GM19452 (cell line): ENCODE measurements at regions not wholly inside any gene's neighbourhood (a gene's known extent, or its start where the extent isn't known, plus 50 kb on each side); places are given as distances from the start of the nearest gene placed in this dataset.
"Not testable (repeated sequence)": the region's sequence is repeated elsewhere in the genome, so short reads cannot be mapped to it uniquely, and the experiment has no call there.

Experiments
- ATAC-seq: cut with Tn5 transposase; IDR thresholded peaks from one replicate; pipeline ENCODE4 v1.9.1; 2021; ENCODE audit not compliant: unreplicated experiment

DNA sequence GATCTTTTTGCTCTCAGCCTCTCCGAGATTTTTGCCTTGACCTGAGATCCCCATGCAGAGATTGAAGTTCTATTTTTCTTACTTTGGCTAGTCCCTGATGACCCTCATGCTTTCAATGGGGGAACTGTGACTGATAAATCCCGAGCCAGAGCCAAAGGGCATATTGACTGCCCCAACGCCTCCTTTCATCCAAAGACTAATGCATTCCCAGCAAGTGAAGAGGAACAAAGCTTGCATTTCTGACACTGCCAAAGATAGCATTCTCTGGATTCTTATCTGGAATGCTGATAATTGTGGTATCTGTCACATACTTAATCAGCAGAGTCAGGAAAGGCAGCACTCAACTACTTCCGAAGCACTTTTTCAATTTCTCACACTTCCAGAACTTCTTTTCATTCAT is 152.3 kb upstream of the EGLN3 start:
- no peak for ATAC-seq

GRCh38 chr14:34099635-34100034 is 148.8 kb upstream of the EGLN3 start:
- no peak for ATAC-seq

GRCh38 chr14:34098985-34099349 is 148.1 kb upstream of the EGLN3 start:
- ATAC-seq: no peak

DNA sequence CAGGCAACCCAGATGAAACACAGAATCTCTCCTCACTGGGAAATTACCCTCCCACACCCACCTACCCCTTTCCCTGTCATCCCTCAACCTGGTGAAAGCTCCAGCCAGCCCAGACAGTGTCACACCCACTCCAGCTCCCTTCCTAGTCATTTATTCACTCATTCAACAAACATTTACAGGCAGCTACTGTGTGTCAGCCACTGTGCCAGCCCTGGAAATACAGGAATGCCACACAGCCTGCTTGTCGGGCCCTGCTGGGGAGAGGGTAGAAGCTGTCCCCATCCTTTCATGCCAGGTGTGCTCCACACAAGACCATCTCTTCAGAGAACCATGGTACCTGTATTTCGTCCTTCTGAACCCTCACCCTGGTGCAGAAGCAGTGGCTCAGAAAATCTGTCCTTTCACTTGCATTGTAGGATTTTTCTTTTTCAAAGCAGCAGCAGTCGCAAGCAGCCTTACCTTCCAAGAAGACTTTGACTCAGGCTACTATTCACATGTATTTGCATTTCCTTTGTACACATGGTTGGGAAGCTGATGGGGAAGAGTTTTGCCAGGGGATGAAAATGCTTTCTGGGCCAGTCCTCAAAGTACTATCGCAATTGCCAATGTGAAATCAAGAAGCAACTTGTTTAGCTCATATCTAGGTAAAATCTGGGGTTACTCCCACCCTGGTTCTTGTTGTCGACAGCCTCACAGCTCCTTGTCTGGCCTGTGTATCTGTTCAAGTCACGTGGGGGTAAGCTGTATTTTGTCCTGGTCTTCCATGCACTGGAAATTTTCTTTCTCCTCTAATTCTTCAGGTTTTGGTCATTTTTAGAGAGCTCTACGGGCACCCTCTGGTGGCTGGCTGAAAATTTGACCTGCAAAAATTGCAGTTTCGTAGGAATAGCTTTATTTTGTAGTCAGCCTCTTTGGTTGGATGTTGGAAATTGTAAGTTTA is 147.4 kb upstream of the EGLN3 start:
- no peak for ATAC-seq

- no peak for ATAC-seq
Measured at GRCh38 chr14:34097644-34098043, 146.8 kb upstream of the EGLN3 start.

GRCh38 chr14:34094384-34094783 is 143.5 kb upstream of the EGLN3 start:
- no peak for ATAC-seq

DNA sequence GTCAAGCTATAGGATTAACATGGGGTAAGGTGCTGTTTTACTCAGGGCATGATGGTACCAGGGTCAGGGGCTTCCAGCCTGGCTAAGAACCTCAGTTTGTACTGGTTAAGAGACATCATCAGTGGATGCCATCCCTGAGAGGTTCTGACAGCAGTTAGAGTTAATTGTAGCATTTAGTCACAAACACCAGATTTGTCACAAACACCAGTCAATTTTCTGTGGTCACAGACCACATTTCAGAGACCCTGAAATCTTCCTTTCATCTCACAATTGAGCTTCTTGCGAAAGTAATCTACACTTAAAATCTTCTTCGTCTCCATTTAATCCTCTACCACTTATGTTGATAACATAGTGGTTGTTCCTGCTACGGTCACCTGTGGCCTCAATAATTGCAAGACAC is 143.0 kb upstream of the EGLN3 start:
- ATAC-seq: no peak

DNA sequence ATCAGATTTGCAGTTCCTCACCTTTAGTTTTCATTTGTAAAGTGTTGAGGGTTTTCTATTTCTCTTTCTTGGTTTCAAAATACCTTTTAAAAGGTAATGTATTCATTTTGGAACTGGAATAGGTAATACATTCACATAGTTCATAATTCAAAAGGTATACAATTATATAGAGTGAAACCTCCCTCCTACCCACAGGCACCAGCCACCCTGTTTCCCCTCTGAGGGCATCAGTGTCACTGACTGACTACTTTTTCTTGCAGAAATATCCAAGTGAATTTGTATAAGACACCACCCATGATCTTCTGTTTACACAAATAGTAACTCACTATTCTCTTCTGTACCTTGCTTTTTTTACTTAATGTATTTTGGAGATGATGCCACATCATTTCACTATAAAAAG is 139.6 kb upstream of the EGLN3 start:
- no peak for ATAC-seq

GRCh38 chr14:34088914-34089313 is 138.0 kb upstream of the EGLN3 start:
- ATAC-seq: no peak

DNA sequence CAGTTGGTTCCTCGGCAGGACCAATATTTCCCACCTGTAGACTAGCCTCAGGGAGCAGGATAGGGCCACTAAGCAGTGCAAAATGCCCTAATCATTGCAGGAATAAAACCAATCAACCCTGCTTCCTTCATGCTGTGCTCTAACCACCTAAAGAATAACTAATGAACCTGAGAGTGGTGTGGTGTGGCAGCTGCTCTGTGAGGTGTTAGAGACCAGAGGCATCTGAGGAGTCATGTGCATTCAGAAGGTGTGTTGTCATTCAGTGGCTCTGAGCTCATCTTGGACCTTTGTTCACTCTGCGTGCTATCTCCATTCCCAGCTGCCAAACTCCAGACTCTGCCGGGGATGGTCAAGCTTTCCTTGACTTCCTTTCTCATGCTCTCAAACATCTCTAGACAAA is 136.7 kb upstream of the EGLN3 start:
- ATAC-seq: no peak

DNA sequence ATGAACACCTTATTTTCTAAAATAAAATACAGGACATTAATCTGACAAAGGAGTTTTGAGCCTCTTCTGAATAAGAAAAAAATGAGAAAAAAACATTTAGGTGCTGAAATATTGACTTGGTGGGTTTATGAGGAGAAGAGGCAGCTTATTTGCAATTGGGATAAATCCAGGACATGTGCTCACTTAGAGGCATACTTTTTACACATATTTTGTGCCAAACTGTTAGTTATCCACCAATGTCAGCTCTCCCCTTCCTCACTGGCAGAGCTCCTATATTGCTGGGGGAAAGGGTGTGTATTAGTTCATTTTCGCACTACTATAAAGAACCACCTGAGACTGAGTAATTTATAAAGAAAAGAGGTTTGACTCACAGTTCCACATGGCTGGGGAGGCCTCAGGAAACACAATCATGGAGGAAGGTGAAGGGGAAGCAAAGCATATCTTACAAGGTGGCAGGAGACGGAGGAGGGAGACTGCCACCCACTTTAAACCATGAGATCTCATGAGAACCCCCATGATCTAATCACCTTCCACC is 135.4 kb upstream of the EGLN3 start:
- no peak for ATAC-seq

GRCh38 chr14:34085695-34086094 is 134.8 kb upstream of the EGLN3 start:
- ATAC-seq: no peak

- ATAC-seq: no peak
Measured at GRCh38 chr14:34081576-34082136, 130.8 kb upstream of the EGLN3 start.

GRCh38 chr14:34081101-34081575 is 130.3 kb upstream of the EGLN3 start:
- ATAC-seq: no peak

GRCh38 chr14:34079643-34080042 is 128.8 kb upstream of the EGLN3 start:
- not testable (repeated sequence) for ATAC-seq

DNA sequence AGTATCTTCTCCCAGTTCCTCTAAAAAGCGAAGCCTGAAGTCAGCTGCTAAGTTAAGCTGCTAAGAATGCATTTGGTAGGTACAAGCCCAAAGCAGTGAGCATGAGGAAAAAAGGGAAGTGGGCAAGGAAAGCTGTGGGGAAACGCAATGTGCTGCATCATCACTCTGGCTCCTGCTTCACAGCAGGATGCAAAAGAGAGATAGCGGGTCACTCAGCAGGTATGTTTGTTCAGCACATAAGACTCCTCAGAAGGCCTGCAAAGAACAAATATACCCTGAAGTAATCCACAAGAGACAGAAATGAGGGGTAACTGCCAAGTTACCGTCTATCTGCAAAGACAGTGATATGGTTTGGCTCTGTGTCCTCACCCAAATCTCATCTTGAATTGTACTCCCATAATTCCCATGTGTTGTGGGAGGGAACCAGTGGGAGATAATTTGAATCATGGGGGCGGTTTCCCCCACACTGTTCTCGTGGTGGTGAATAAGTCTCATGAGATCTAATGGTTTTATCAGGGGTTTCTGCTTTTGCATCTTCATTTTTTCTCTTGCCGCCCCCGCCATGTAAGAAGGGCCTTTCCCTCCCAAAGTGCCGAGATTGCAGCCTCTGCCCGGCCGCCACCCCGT is 127.4 kb upstream of the EGLN3 start:
- no peak for ATAC-seq

DNA sequence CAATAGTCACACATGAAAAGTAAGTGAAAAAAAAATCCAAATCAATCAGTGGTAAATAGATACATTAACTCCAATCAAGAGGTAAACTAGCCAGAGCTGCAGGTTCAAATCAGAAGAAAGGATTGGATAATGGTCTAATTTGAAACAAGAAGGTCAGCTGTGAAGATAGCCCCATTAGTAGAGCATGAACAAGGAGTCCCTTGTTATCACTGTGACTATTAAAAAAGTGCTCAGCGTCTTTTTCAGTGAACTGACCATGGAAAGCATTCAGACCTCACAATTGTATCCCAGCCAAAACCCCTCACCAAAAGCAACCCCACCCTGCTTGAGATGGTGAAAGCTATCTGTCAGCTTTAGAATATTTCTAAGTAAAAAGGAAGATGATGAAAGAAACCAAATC is 125.0 kb upstream of the EGLN3 start:
- ATAC-seq: no peak

GRCh38 chr14:34075042-34075744 is 124.3 kb upstream of the EGLN3 start:
- ATAC-seq: peak; percentile 57

GRCh38 chr14:34072921-34073320 is 122.0 kb upstream of the EGLN3 start:
- ATAC-seq: no peak

GRCh38 chr14:34072401-34072800 is 121.5 kb upstream of the EGLN3 start:
- no peak for ATAC-seq

DNA sequence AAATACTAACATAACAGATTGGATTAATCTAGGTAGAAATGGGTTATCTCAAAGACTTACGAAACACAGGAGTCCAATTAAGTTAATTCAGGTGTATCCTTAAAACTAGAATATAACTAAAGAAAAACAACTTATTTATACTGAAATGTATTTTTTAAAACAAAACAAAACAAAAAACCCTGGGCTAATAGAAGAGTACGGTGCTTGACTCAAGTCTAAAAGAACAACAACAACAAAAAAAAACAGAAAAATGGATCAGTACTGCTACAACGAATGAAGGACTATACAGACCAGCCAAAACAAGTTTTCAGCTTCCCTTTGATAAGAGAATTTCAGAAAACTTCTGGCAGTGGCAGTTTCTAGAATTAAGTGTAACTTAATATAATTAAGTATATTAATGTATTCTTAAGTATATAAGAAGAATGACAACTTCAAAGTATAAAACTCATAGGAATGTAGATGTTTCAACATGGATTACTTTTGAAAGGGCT is 120.1 kb upstream of the EGLN3 start:
- ATAC-seq: no peak
